ENCODE measurements at regions not wholly inside any gene's neighbourhood (a gene's known extent, or its start where the extent isn't known, plus 50 kb on each side); places are given as distances from the start of the nearest gene placed in this dataset.

- Histone ChIP-seq H3K9me3 (ENCODE audit: control insufficient read depth, insufficient read depth, low read depth, low read length) (no peaks in the 10 kb centered on the region), H3K36me3 (ENCODE audit: control insufficient read depth in 2 of 2, insufficient read depth in 1 of 2, low read length in 2 of 2) (no peaks in the 10 kb centered on the region), H3K4me1 (ENCODE audit: control insufficient read depth, insufficient read depth, low read length) (no peaks in the 10 kb centered on the region), H3K4me3 (ENCODE audit: low read depth, low read length) (no peak overlapping the region), H3K27ac (ENCODE audit: extremely low read depth, low read depth, low read length) (no peak overlapping the region)
- ChIA-PET POLR2A (no interaction called here), CTCF (interaction anchor here (0.6 kb wide), 1 partner anchor 28 kb away, joined by 3 read pairs; no protein-coding TSS in a partner anchor)
- no peak for TF ChIP-seq ZNF549 (tag by site-specific recombination; IDR thresholded peaks at IDR 0.05)
These were observed 50.9 kb upstream of the PDE1A start for GRCh38 chr2:182477774-182478173.

GRCh38 chr2:182481676-182482075 lies 54.8 kb upstream of the PDE1A start:
- Histone ChIP-seq H3K4me1 (ENCODE audit: control insufficient read depth, insufficient read depth, low read length) (no peaks in the 10 kb centered on the region), H3K27ac (ENCODE audit: extremely low read depth, low read depth, low read length) (no peak overlapping the region), H3K36me3 (ENCODE audit: control insufficient read depth in 2 of 2, insufficient read depth in 1 of 2, low read length in 2 of 2) (no peaks in the 10 kb centered on the region), H3K9me3 (ENCODE audit: control insufficient read depth, insufficient read depth, low read depth, low read length) (no peaks in the 10 kb centered on the region), H3K4me3 (ENCODE audit: low read depth, low read length) (no peak overlapping the region)
- TF ChIP-seq ZNF610 (tag by site-specific recombination; IDR thresholded peaks at IDR 0.05; ENCODE audit: borderline replicate concordance) (no peak), HOXD13 (CRISPR knock-in tag; IDR thresholded peaks at IDR 0.05; ENCODE audit: borderline replicate concordance) (no peak), ZNF302 (tag by site-specific recombination; IDR thresholded peaks at IDR 0.05; ENCODE audit: low read depth) (no peak), ZNF10 (tag by site-specific recombination; IDR thresholded peaks at IDR 0.05) (no peak), ZNF488 (tag by site-specific recombination; IDR thresholded peaks at IDR 0.05) (no peak), ZNF580 (tag by site-specific recombination; IDR thresholded peaks at IDR 0.05) (no peak), ZNF501 (tag by site-specific recombination; IDR thresholded peaks at IDR 0.05) (no peak), ZNF654 (tag by site-specific recombination; IDR thresholded peaks at IDR 0.05; ENCODE audit: low read depth) (no peak), ZBTB7A (tag by site-specific recombination; IDR thresholded peaks at IDR 0.05; ENCODE audit: low read depth) (no peak), ZNF777 (tag by site-specific recombination; IDR thresholded peaks at IDR 0.05; ENCODE audit: borderline replicate concordance) (no peak), HOXC10 (CRISPR knock-in tag; IDR thresholded peaks at IDR 0.05) (no peak), PBX3 (CRISPR knock-in tag; IDR thresholded peaks at IDR 0.05) (no peak), ZNF121 (tag by site-specific recombination; IDR thresholded peaks at IDR 0.05) (no peak), ZBTB49 (tag by site-specific recombination; IDR thresholded peaks at IDR 0.05; ENCODE audit: low read depth) (no peak), ZNF585B (tag by site-specific recombination; IDR thresholded peaks at IDR 0.05) (no peak), KLF10 (tag by site-specific recombination; IDR thresholded peaks at IDR 0.05) (no peak), ZNF785 (tag by site-specific recombination; IDR thresholded peaks at IDR 0.05) (no peak)
- CTCF ChIA-PET, result interaction anchor here (0.7 kb wide), 1 partner anchor 29 kb away, joined by 3 read pairs; no protein-coding TSS in a partner anchor
- POLR2A ChIA-PET, result no interaction called here

GRCh38 chr2:182482511-182482910 lies 55.7 kb upstream of the PDE1A start:
- Histone ChIP-seq H3K4me1 (ENCODE audit: control insufficient read depth, insufficient read depth, low read length) (no peaks in the 10 kb centered on the region), H3K36me3 (ENCODE audit: control insufficient read depth in 2 of 2, insufficient read depth in 1 of 2, low read length in 2 of 2) (no peaks in the 10 kb centered on the region), H3K27ac (ENCODE audit: extremely low read depth, low read depth, low read length) (no peak overlapping the region), H3K9me3 (ENCODE audit: control insufficient read depth, insufficient read depth, low read depth, low read length) (no peaks in the 10 kb centered on the region), H3K4me3 (ENCODE audit: low read depth, low read length) (no peak overlapping the region)
- ChIA-PET CTCF (interaction anchor here (1.1 kb wide), 1 partner anchor 167 kb away, joined by 3 read pairs; no protein-coding TSS in a partner anchor), POLR2A (no interaction called here)
- no peak for TF ChIP-seq ZFP3 (tag by site-specific recombination; IDR thresholded peaks at IDR 0.05; ENCODE audit: low read depth)
- no peak for TF ChIP-seq ZNF37A (tag by site-specific recombination; IDR thresholded peaks at IDR 0.05)
- TF ChIP-seq ZNF292 (tag by site-specific recombination; IDR thresholded peaks at IDR 0.05; ENCODE audit: borderline replicate concordance, low read depth), result no peak
- TF ChIP-seq PRDM2 (tag by site-specific recombination; IDR thresholded peaks at IDR 0.05; ENCODE audit: borderline replicate concordance), result no peak

Measured in HEK293 (cell line).